ENCODE measurements at regions not wholly inside any gene's neighbourhood (a gene's known extent, or its start where the extent isn't known, plus 50 kb on each side); places are given as distances from the start of the nearest gene placed in this dataset.

- Histone ChIP-seq H3K27ac (ENCODE audit: low read depth, low read length) (no peak overlapping the region), H3K27me3 (ENCODE audit: control insufficient read depth in 1 of 2, insufficient read depth in 2 of 2, low read length in 2 of 2) (no peaks in the 10 kb centered on the region), H3K9me3 (ENCODE audit: control insufficient read depth in 1 of 2, low read length in 2 of 2) (no peaks in the 10 kb centered on the region), H3K4me1 (ENCODE audit: control insufficient read depth in 1 of 2, insufficient read depth in 2 of 2, low read length in 2 of 2) (peaks cover 4 to 7% of the 10 kb centered on the region in 2 donors), H3K9ac (ENCODE audit: low read depth in 1 of 2, low read length in 2 of 2) (no peak overlapping the region), H3K36me3 (ENCODE audit: control insufficient read depth in 1 of 2, insufficient read depth in 2 of 2, low read length in 2 of 2) (no peaks in the 10 kb centered on the region), H3K4me3 (ENCODE audit: low read depth in 1 of 2, low read length in 2 of 2) (no peak overlapping the region)
Measured at GRCh38 chr12:13891902-13892301, 89.5 kb downstream of the GRIN2B start.

- no peaks in the 10 kb centered on the region for H3K9me3 ChIP-seq (ENCODE audit: control insufficient read depth in 1 of 2, low read length in 2 of 2)
- H3K9ac ChIP-seq (ENCODE audit: low read depth in 1 of 2, low read length in 2 of 2), result no peak overlapping the region
- peaks cover 4 to 7% of the 10 kb centered on the region in 2 donors for H3K4me1 ChIP-seq (ENCODE audit: control insufficient read depth in 1 of 2, insufficient read depth in 2 of 2, low read length in 2 of 2)
- no peaks in the 10 kb centered on the region for H3K36me3 ChIP-seq (ENCODE audit: control insufficient read depth in 1 of 2, insufficient read depth in 2 of 2, low read length in 2 of 2)
- no peaks in the 10 kb centered on the region for H3K27me3 ChIP-seq (ENCODE audit: control insufficient read depth in 1 of 2, insufficient read depth in 2 of 2, low read length in 2 of 2)
- no peak overlapping the region for H3K27ac ChIP-seq (ENCODE audit: low read depth, low read length)
- no peak overlapping the region for H3K4me3 ChIP-seq (ENCODE audit: low read depth in 1 of 2, low read length in 2 of 2)
Measured at GRCh38 chr12:13890943-13891342, 90.5 kb downstream of the GRIN2B start.

GRCh38 chr12:13887779-13888388 lies 93.5 kb downstream of the GRIN2B start:
- no peak overlapping the region for H3K4me3 ChIP-seq (ENCODE audit: low read depth in 1 of 2, low read length in 2 of 2)
- no peaks in the 10 kb centered on the region for H3K36me3 ChIP-seq (ENCODE audit: control insufficient read depth in 1 of 2, insufficient read depth in 2 of 2, low read length in 2 of 2)

GRCh38 chr12:13882176-13882575 lies 99.2 kb downstream of the GRIN2B start:
- Histone ChIP-seq H3K9me3 (ENCODE audit: control insufficient read depth in 1 of 2, low read length in 2 of 2) (no peaks in the 10 kb centered on the region), H3K4me3 (ENCODE audit: low read depth in 1 of 2, low read length in 2 of 2) (no peak overlapping the region), H3K27ac (ENCODE audit: low read depth, low read length) (no peak overlapping the region), H3K4me1 (ENCODE audit: control insufficient read depth in 1 of 2, insufficient read depth in 2 of 2, low read length in 2 of 2) (peaks cover 0 to 5% of the 10 kb centered on the region in 2 donors), H3K9ac (ENCODE audit: low read depth in 1 of 2, low read length in 2 of 2) (no peak overlapping the region), H3K27me3 (ENCODE audit: control insufficient read depth in 1 of 2, insufficient read depth in 2 of 2, low read length in 2 of 2) (no peaks in the 10 kb centered on the region), H3K36me3 (ENCODE audit: control insufficient read depth in 1 of 2, insufficient read depth in 2 of 2, low read length in 2 of 2) (no peaks in the 10 kb centered on the region)

More at GRCh38 chr12:13887779-13888388, 93.5 kb downstream of the GRIN2B start:
- H3K27ac ChIP-seq (ENCODE audit: low read depth, low read length), result no peak overlapping the region
- H3K9ac ChIP-seq (ENCODE audit: low read depth in 1 of 2, low read length in 2 of 2), result no peak overlapping the region
- peaks cover 0 to 7% of the 10 kb centered on the region in 2 donors for H3K4me1 ChIP-seq (ENCODE audit: control insufficient read depth in 1 of 2, insufficient read depth in 2 of 2, low read length in 2 of 2)
- H3K27me3 ChIP-seq (ENCODE audit: control insufficient read depth in 1 of 2, insufficient read depth in 2 of 2, low read length in 2 of 2), result no peaks in the 10 kb centered on the region
- no peaks in the 10 kb centered on the region for H3K9me3 ChIP-seq (ENCODE audit: control insufficient read depth in 1 of 2, low read length in 2 of 2)

- Histone ChIP-seq H3K4me1 (ENCODE audit: control insufficient read depth in 1 of 2, insufficient read depth in 2 of 2, low read length in 2 of 2) (peaks cover 0 to 5% of the 10 kb centered on the region in 2 donors), H3K27me3 (ENCODE audit: control insufficient read depth in 1 of 2, insufficient read depth in 2 of 2, low read length in 2 of 2) (no peaks in the 10 kb centered on the region), H3K9ac (ENCODE audit: low read depth in 1 of 2, low read length in 2 of 2) (no peak overlapping the region), H3K4me3 (ENCODE audit: low read depth in 1 of 2, low read length in 2 of 2) (no peak overlapping the region), H3K27ac (ENCODE audit: low read depth, low read length) (no peak overlapping the region), H3K9me3 (ENCODE audit: control insufficient read depth in 1 of 2, low read length in 2 of 2) (no peaks in the 10 kb centered on the region), H3K36me3 (ENCODE audit: control insufficient read depth in 1 of 2, insufficient read depth in 2 of 2, low read length in 2 of 2) (no peaks in the 10 kb centered on the region)
Measured at GRCh38 chr12:13880613-13881012, 100.8 kb downstream of the GRIN2B start.

- Histone ChIP-seq H3K36me3 (ENCODE audit: control insufficient read depth in 1 of 2, insufficient read depth in 2 of 2, low read length in 2 of 2) (no peaks in the 10 kb centered on the region), H3K9me3 (ENCODE audit: control insufficient read depth in 1 of 2, low read length in 2 of 2) (no peaks in the 10 kb centered on the region), H3K27ac (ENCODE audit: low read depth, low read length) (no peak overlapping the region), H3K4me3 (ENCODE audit: low read depth in 1 of 2, low read length in 2 of 2) (no peak overlapping the region), H3K27me3 (ENCODE audit: control insufficient read depth in 1 of 2, insufficient read depth in 2 of 2, low read length in 2 of 2) (no peaks in the 10 kb centered on the region), H3K9ac (ENCODE audit: low read depth in 1 of 2, low read length in 2 of 2) (no peak overlapping the region), H3K4me1 (ENCODE audit: control insufficient read depth in 1 of 2, insufficient read depth in 2 of 2, low read length in 2 of 2) (peaks cover 0 to 5% of the 10 kb centered on the region in 2 donors)
Measured at GRCh38 chr12:13875744-13876143, 105.7 kb downstream of the GRIN2B start.

GRCh38 chr12:13870255-13870654 lies 111.1 kb downstream of the GRIN2B start:
- Histone ChIP-seq H3K4me1 (ENCODE audit: control insufficient read depth in 1 of 2, insufficient read depth in 2 of 2, low read length in 2 of 2) (no peaks in the 10 kb centered on the region), H3K9ac (ENCODE audit: low read depth in 1 of 2, low read length in 2 of 2) (no peak overlapping the region), H3K9me3 (ENCODE audit: control insufficient read depth in 1 of 2, low read length in 2 of 2) (no peaks in the 10 kb centered on the region), H3K4me3 (ENCODE audit: low read depth in 1 of 2, low read length in 2 of 2) (no peak overlapping the region), H3K27ac (ENCODE audit: low read depth, low read length) (no peak overlapping the region), H3K36me3 (ENCODE audit: control insufficient read depth in 1 of 2, insufficient read depth in 2 of 2, low read length in 2 of 2) (no peaks in the 10 kb centered on the region), H3K27me3 (ENCODE audit: control insufficient read depth in 1 of 2, insufficient read depth in 2 of 2, low read length in 2 of 2) (no peaks in the 10 kb centered on the region)

- H3K27ac ChIP-seq (ENCODE audit: low read depth, low read length), result no peak overlapping the region
- H3K9ac ChIP-seq (ENCODE audit: low read depth in 1 of 2, low read length in 2 of 2), result no peak overlapping the region
- no peaks in the 10 kb centered on the region for H3K27me3 ChIP-seq (ENCODE audit: control insufficient read depth in 1 of 2, insufficient read depth in 2 of 2, low read length in 2 of 2)
- H3K36me3 ChIP-seq (ENCODE audit: control insufficient read depth in 1 of 2, insufficient read depth in 2 of 2, low read length in 2 of 2), result no peaks in the 10 kb centered on the region
- H3K9me3 ChIP-seq (ENCODE audit: control insufficient read depth in 1 of 2, low read length in 2 of 2), result no peaks in the 10 kb centered on the region
- no peaks in the 10 kb centered on the region for H3K4me1 ChIP-seq (ENCODE audit: control insufficient read depth in 1 of 2, insufficient read depth in 2 of 2, low read length in 2 of 2)
- H3K4me3 ChIP-seq (ENCODE audit: low read depth in 1 of 2, low read length in 2 of 2), result no peak overlapping the region
Measured at GRCh38 chr12:13864081-13864673, 117.2 kb downstream of the GRIN2B start.

- Histone ChIP-seq H3K27me3 (ENCODE audit: control insufficient read depth in 1 of 2, insufficient read depth in 2 of 2, low read length in 2 of 2) (no peaks in the 10 kb centered on the region), H3K27ac (ENCODE audit: low read depth, low read length) (no peak overlapping the region), H3K36me3 (ENCODE audit: control insufficient read depth in 1 of 2, insufficient read depth in 2 of 2, low read length in 2 of 2) (no peaks in the 10 kb centered on the region)
Measured at GRCh38 chr12:13857750-13858149, 123.7 kb downstream of the GRIN2B start.

GRCh38 chr12:13853471-13853870 lies 127.9 kb downstream of the GRIN2B start:
- no peak overlapping the region for H3K4me3 ChIP-seq (ENCODE audit: low read depth in 1 of 2, low read length in 2 of 2)
- H3K27me3 ChIP-seq (ENCODE audit: control insufficient read depth in 1 of 2, insufficient read depth in 2 of 2, low read length in 2 of 2), result no peaks in the 10 kb centered on the region

More at GRCh38 chr12:13857750-13858149, 123.7 kb downstream of the GRIN2B start:
- no peaks in the 10 kb centered on the region for H3K9me3 ChIP-seq (ENCODE audit: control insufficient read depth in 1 of 2, low read length in 2 of 2)
- H3K4me1 ChIP-seq (ENCODE audit: control insufficient read depth in 1 of 2, insufficient read depth in 2 of 2, low read length in 2 of 2), result no peaks in the 10 kb centered on the region
- no peak overlapping the region for H3K9ac ChIP-seq (ENCODE audit: low read depth in 1 of 2, low read length in 2 of 2)
- no peak overlapping the region for H3K4me3 ChIP-seq (ENCODE audit: low read depth in 1 of 2, low read length in 2 of 2)

More at GRCh38 chr12:13853471-13853870, 127.9 kb downstream of the GRIN2B start:
- H3K36me3 ChIP-seq (ENCODE audit: control insufficient read depth in 1 of 2, insufficient read depth in 2 of 2, low read length in 2 of 2), result no peaks in the 10 kb centered on the region
- H3K27ac ChIP-seq (ENCODE audit: low read depth, low read length), result no peak overlapping the region
- H3K9ac ChIP-seq (ENCODE audit: low read depth in 1 of 2, low read length in 2 of 2), result no peak overlapping the region
- no peaks in the 10 kb centered on the region for H3K4me1 ChIP-seq (ENCODE audit: control insufficient read depth in 1 of 2, insufficient read depth in 2 of 2, low read length in 2 of 2)
- H3K9me3 ChIP-seq (ENCODE audit: control insufficient read depth in 1 of 2, low read length in 2 of 2), result no peaks in the 10 kb centered on the region
